Right forelimb (tissue), 1 donor: ENCODE measurements at regions not wholly inside any gene's neighbourhood (a gene's known extent, or its start where the extent isn't known, plus 50 kb on each side); places are given as distances from the start of the nearest gene placed in this dataset.

Source experiments
- DNase-seq: peaks from one replicate; pipeline ENCODE4 v3.0.0-alpha.2; 2018

- no peak for DNase-seq
Observed at GRCh38 chr11:69954756-69955155, 123.4 kb upstream of the ANO1 start.

DNA sequence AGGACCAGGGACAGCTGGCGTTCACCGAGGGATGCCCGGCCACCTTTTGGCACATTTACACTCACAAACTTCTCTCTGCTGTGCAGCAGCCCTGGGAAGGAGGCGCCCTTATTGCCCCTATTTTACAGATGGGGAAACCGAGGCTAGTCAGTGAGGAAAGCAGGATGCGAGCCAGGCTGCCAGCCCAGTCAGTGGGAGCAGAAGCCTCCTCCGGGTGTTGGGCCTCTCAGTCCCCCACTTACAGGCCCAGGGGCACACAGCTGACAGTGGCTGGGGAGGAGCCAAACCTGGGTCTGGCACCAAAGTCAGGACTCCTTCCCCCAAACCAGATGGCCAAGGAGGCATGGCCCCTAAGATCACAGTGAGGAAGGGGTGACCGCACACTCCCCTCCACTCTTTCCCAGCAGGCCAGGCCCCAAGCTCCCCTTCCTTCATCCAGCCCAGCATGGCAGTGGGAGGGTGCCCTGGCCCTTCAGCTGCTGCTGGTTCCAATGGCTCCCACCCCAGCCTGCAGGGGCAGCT, 121.4 kb upstream of the ANO1 start:
- no peak for DNase-seq

DNA sequence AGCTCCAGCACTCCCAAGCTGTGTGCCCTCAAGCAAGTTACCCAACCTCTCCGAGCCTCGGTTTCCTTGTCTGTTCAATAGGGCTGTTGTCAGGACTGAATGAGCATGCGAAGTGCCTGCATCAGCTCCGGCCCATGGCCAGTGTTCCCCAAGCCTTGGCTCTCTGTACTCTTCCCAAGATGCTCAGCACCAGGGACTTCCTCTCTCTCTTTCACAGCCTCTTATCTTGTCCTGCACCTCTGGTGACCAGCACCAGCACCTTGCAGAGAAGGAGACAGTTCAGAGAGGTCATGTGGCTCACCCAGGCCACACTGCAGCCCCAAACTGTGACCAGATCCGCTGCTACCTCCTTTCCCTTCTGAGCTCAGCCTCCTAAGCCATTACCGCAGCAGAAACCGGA, 120.3 kb upstream of the ANO1 start:
- DNase-seq = no peak

DNA sequence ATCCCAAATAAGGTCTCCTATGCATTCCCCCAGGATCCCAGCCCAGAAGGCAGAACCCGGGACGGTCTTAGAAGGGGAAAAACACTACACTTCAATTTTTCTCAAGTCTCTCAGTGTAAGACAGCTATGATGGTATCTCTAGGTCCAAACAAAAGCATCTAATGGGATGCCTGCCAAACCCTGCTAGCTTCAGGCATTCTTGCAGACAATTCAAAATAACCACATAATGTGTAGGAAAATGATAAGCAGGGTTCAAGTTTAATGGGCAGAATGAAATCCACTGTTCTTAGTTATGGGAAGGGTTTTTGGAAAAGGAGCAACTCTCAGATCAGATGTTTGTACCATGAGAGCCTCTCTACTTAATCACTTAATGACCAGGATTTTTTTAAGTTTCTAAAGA, 119.8 kb upstream of the ANO1 start:
- DNase-seq = no peak

DNA sequence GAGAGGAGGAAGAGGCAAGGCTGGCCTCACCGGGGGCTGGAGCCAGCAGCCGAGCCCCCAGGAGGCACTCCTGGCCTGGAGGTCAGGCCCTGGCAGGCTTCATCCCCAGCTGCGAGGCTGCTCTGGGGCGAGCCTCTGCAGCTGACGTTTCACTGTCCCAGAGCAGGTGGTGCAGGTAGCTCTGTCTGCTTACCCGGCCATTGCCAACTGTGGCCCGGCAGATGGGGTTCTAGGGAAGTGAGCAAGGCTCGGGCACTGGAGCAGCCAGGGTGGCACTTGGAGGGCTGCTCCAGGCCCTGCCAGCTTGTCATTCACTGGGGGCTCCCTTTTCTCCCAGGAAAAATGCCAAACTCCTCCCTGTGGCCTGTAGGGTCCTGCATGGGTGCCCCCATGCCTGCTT, 118.7 kb upstream of the ANO1 start:
- DNase-seq = no peak

- no peak for DNase-seq
Observed at GRCh38 chr11:69961738-69962137, 116.4 kb upstream of the ANO1 start.

DNA sequence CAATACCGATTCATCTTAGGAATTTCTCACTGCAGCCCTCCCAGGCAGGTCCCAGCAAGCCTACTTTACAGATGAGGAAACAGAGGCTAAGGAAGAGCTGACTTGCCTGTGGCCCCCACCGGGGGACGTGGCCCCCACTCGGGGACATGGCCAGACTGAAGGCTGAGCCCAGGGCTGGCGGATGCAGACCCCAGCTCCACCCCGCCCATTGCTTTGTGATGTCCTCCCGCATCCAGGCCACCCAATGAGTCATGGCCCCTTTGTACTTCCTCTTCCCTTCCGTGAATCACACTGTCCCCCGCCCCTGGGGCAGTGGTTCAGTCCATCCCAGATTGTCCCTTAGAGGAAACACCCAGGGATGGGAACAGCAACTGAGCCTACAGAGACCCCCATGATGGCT, 116.0 kb upstream of the ANO1 start:
- DNase-seq = no peak

DNA sequence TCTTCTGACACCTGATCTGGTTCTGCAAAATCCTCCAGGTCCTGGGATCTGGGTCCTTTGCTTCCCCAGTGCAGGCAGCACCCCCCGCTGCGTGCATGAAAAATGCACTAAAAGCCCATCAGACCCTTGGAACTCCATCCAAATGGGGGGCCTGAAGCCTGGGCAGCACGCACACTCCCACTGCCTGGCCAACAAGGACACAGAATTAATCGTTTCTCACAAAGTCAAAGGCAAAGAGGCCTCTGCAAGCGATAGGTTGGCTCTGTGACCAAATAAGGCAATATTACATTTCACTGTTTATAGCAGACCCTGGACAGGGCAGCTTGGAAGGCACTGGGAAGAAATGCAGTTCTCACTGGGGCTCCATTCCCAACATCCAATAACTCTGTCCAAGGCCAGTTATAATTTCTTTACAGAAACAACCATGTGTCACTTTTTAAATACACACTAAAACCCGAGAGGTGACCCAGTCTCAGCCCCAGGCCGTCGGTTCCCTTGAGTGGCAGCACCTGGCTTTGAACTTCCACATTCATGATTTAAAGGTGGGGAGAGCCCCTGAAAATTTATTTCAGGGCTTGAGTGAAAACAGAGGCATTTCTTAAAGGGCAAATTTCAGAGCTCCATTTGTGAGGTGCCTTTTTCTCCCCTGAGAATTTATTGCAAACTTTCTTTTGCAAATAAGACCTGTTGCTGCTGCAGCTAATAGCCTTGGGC, 114.4 kb upstream of the ANO1 start:
- no peak for DNase-seq

- no peak for DNase-seq
Observed at GRCh38 chr11:69964247-69964643, 113.9 kb upstream of the ANO1 start.

- no peak for DNase-seq
Observed at GRCh38 chr11:69965821-69966582, 112.1 kb upstream of the ANO1 start.

DNA sequence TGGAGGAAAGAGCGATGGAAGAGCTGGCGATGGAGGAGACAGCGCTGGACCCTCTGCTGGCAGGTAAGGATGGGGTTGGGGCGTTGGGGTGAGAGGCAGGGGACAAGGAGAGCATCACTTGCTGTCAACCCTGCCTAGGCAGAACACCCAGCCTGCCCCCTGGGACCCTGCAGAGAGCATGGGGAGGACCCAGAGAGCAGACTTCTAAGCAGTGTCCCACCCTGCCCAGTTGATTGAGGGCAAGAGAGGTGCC, 111.6 kb upstream of the ANO1 start:
- DNase-seq = no peak

- DNase-seq = no peak
Observed at GRCh38 chr11:69966910-69967483, 111.1 kb upstream of the ANO1 start.

DNA sequence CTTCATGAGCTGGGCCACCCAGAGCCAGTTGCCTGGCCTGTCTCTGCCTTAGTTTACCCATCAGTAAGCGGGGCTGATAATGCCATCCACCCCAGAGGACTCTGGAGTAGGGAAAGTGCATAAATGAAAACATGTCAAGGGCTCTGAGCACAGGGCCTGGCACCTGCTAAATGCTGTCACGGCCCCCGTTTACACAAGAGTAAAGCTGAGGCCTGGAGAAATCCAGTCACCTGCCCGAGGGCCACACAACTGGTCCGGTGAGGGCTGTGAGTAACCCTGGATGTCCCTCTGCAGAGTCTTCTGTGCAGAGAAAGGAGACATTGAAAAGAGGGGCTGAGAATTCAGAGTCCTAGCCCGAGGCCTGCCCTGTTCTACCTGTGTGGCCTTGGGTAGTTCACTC, 110.6 kb upstream of the ANO1 start:
- no peak for DNase-seq

DNA sequence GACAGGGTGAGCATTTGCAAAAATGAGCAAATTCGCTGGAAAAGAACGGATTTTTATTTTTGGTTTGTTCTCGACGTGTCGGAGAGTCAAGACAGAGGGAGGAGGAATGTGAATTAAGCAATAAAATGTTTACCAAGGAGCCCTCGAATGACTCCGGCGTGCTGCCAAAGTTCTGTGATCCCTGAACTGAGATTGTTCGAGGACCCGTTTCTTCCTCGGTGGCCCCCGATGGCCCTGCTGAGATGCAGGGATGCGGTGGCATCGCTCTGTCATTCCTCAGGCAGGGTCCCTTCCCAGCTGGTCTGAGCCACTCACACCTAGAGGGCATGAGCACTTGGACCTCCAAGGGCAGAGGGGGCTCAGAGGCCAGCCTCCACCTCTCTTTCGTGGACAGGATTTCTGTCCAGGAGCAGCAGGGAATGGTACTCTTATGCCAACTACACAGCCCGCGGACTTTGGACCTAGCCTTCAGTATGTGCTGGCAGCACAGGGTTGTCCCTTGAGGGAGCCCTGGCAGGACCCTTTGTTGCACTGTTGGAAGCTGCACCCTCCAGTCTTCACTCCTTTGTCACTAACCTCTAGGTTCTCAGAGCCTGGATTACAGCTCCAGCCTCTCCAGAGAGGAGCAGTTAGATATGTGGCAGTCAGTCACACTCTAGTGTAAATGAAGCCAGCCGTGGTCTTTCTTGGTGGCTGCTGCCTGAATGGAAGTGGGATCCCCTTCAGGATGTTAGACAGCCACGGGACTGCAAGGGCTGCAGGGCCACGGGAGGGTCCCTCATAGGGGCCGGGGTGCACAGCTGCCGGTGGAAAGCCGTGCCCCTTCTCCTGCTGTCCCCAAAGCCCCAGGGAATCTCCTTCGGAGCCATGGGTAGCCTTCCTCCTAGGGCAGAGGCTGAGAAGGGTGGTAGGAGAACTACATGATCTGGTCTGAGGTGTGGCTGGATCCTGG, 109.4 kb upstream of the ANO1 start:
- no peak for DNase-seq

GRCh38 chr11:69969890-69970784, 108.0 kb upstream of the ANO1 start:
- no peak for DNase-seq

GRCh38 chr11:69970785-69971535, 107.2 kb upstream of the ANO1 start:
- no peak for DNase-seq

GRCh38 chr11:69971741-69972140, 106.4 kb upstream of the ANO1 start:
- no peak for DNase-seq

GRCh38 chr11:69972351-69972802, 105.7 kb upstream of the ANO1 start:
- no peak for DNase-seq

DNA sequence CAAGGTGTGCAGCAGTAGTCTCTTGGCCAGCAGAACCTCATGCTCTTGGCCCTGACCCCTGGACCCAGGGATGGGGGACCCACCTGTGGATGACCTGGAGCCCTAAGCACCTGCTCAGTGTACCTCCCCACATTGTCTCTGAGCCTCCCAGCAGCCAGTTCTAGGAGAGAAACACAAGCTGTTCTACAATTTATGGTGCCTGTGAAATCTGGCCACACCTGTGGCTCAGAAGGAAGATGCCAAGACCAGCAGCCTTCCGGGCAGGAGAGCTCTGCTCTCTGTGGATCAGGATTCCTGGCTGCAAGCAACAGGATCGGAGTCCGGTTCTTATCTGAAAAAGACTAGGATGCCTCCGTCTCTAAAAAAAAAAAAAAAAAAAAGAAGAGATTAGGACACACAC, 103.6 kb upstream of the ANO1 start:
- DNase-seq = no peak

DNA sequence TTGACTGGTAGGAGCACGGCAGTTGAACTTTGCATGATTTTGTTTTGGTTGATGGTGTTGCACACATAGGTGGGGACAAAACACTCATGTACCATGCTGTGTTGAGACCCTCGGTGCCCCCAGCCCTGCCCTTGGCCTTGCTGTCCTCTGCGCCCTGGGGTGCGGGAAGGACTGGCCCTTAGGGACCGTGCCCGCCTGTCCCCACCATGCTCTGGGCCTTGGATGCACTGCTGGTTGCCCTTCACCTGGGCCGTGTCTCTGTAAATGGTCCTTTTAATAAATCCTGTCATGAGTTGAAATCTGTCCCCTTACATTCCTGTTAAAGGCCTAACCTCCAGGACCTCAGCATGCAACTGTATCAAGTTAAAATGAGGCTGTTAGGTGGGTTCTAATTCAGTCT, 102.3 kb upstream of the ANO1 start:
- DNase-seq = no peak

GRCh38 chr11:69976794-69977193, 101.3 kb upstream of the ANO1 start:
- DNase-seq = no peak
